ENCODE measurements at regions not wholly inside any gene's neighbourhood (a gene's known extent, or its start where the extent isn't known, plus 50 kb on each side); places are given as distances from the start of the nearest gene placed in this dataset.
"Not testable (repeated sequence)": the region's sequence is repeated elsewhere in the genome, so short reads cannot be mapped to it uniquely, and the experiment has no call there.

DNA sequence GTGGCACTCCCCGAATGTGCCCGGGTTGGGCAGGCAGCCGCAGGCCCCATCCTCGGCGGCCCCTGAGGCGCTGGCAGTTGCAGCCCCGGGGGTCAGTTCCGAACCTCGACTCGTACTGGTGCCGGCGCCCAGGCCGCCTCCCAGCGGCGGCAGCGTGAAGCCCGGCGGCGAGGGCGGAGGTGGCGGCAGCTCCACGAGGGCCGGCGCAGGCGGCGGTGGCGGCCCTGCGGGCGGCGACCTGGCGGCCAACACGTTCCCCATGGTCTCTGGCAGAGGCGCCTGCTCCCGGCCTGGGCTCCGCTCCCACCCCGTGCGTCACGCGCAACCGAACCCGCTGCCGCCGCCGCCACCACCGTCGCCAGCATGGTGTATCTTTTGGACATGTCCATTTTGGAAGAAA, 196.3 kb downstream of the CCDC74A start:
- H3K4me3 ChIP-seq = no peak overlapping the region
- POLR2A ChIA-PET = no interaction called here
- FAIRE-seq = no peak
- 96% methylated on average over 16 of the region's 46 CpGs for WGBS (ENCODE audit: missing lambda C conversion rate)
- DNase-seq (ENCODE audit: low read depth in 1 of 2, low spot score in 1 of 2) = no peak
- H3K27ac ChIP-seq = no peak overlapping the region
- TF ChIP-seq ZNF302 (CRISPR knock-in tag; IDR thresholded peaks at IDR 0.05) = no peak
- TF ChIP-seq RAD21 (conservative IDR thresholded peaks at IDR 0.05 in 1 of 2, IDR thresholded peaks at IDR 0.05 in 1 of 2) = no peak
- TF ChIP-seq MAFK (IDR thresholded peaks at IDR 0.05; ENCODE audit: partially characterized antibody) = no peak
- no peak for TF ChIP-seq JUN (IDR thresholded peaks at IDR 0.05)
- TF ChIP-seq POLR2A (IDR thresholded peaks at IDR 0.05; ENCODE audit: low read length) = no peak
- no peak for TF ChIP-seq HEYL (CRISPR knock-in tag; IDR thresholded peaks at IDR 0.05)
- TF ChIP-seq, protein P1, sequence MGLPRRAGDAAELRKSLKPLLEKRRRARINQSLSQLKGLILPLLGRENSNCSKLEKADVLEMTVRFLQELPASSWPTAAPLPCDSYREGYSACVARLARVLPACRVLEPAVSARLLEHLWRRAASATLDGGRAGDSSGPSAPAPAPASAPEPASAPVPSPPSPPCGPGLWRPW (IDR thresholded peaks at IDR 0.05) = no peak
- TF ChIP-seq PHF8 (IDR thresholded peaks at IDR 0.05; ENCODE audit: borderline replicate concordance, low read depth) = no peak
- TF ChIP-seq RCOR1 (IDR thresholded peaks at IDR 0.05; ENCODE audit: low read depth, low read length) = no peak
- TF ChIP-seq SREBF2 (IDR thresholded peaks at IDR 0.05) = no peak
- TF ChIP-seq ESRRA (IDR thresholded peaks at IDR 0.05; ENCODE audit: borderline replicate concordance, low read length) = no peak
- no peak for TF ChIP-seq CBX2 (IDR thresholded peaks at IDR 0.05; ENCODE audit: borderline replicate concordance, low read depth)
- no peak for TF ChIP-seq FOSL2 (IDR thresholded peaks at IDR 0.05)
- no peak for TF ChIP-seq FOSL2 (CRISPR knock-in tag; IDR thresholded peaks at IDR 0.05)
- TF ChIP-seq MAX (IDR thresholded peaks at IDR 0.05) = no peak
- no peak for TF ChIP-seq RFX5 (IDR thresholded peaks at IDR 0.05)
- TF ChIP-seq, protein P2, sequence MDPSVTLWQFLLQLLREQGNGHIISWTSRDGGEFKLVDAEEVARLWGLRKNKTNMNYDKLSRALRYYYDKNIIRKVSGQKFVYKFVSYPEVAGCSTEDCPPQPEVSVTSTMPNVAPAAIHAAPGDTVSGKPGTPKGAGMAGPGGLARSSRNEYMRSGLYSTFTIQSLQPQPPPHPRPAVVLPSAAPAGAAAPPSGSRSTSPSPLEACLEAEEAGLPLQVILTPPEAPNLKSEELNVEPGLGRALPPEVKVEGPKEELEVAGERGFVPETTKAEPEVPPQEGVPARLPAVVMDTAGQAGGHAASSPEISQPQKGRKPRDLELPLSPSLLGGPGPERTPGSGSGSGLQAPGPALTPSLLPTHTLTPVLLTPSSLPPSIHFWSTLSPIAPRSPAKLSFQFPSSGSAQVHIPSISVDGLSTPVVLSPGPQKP (IDR thresholded peaks at IDR 0.05; ENCODE audit: low read depth, low read length) = no peak
- TF ChIP-seq FOSB (CRISPR knock-in tag; IDR thresholded peaks at IDR 0.05) = no peak
- no peak for TF ChIP-seq CHD4 (IDR thresholded peaks at IDR 0.05; ENCODE audit: borderline replicate concordance)
- TF ChIP-seq NFE2L2 (conservative IDR thresholded peaks at IDR 0.05; ENCODE audit: low read length) = no peak
- CTCF ChIA-PET = no interaction called here
- H3K4me2 ChIP-seq = no peak overlapping the region
- no peaks in the 10 kb centered on the region for H3K9me3 ChIP-seq
- ATAC-seq = no peak
- H3K4me1 ChIP-seq = no peaks in the 10 kb centered on the region

- CTCF ChIA-PET; H3K4me2 ChIP-seq; ATAC-seq; H3K4me1 ChIP-seq; H3K27ac ChIP-seq; FAIRE-seq; POLR2A ChIA-PET; H3K9me3 ChIP-seq; DNase-seq (ENCODE audit: low read depth in 1 of 2, low spot score in 1 of 2); H3K4me3 ChIP-seq: not testable (repeated sequence)
Measured at GRCh38 chr2:131728451-131728850, 200.8 kb downstream of the CCDC74A start.

- POLR2A ChIA-PET; DNase-seq (ENCODE audit: low read depth in 1 of 2, low spot score in 1 of 2); H3K27ac ChIP-seq; FAIRE-seq; H3K4me2 ChIP-seq; ATAC-seq; H3K4me1 ChIP-seq; CTCF ChIA-PET; H3K9me3 ChIP-seq; H3K4me3 ChIP-seq: not testable (repeated sequence)
- TF ChIP-seq MAFK (IDR thresholded peaks at IDR 0.05; ENCODE audit: partially characterized antibody) = peak; percentile 58
- 3% methylated on average over 1 of the region's 1 CpG for WGBS (ENCODE audit: missing lambda C conversion rate)
Measured at GRCh38 chr2:131733530-131733929, 205.8 kb downstream of the CCDC74A start.

DNA sequence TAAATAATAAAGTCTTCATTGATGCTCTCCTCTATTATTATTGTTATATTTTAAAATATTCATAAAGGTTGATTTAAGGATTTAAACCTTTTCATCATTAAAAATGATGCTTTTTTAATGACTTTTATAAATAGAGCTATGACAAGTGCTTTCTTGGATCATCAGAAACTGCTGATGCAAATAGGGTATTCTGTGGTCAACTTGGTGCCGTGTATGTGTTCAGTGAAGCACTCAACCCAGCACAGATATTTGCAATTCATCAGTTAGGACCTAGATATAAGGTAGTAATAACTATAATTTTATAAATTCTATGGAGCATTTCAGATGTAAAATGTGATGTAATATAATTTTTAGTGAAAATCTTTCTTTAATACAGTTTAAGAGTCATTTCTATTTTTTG, 208.7 kb downstream of the CCDC74A start:
- FAIRE-seq, H3K4me3 ChIP-seq: not testable (repeated sequence)

GRCh38 chr2:131738533-131738932, 210.8 kb downstream of the CCDC74A start:
- FAIRE-seq; ATAC-seq; H3K4me1 ChIP-seq; DNase-seq (ENCODE audit: low read depth in 1 of 2, low spot score in 1 of 2); H3K4me3 ChIP-seq; H3K9me3 ChIP-seq; H3K4me2 ChIP-seq; CTCF ChIA-PET; H3K27ac ChIP-seq; POLR2A ChIA-PET: not testable (repeated sequence)
- 27% methylated on average over 2 of the region's 2 CpGs for WGBS (ENCODE audit: missing lambda C conversion rate)

More for the DNA sequence above, 208.7 kb downstream of the CCDC74A start:
- POLR2A ChIA-PET; DNase-seq (ENCODE audit: low read depth in 1 of 2, low spot score in 1 of 2); H3K4me2 ChIP-seq; CTCF ChIA-PET; ATAC-seq; H3K27ac ChIP-seq; H3K9me3 ChIP-seq; H3K4me1 ChIP-seq: not testable (repeated sequence)
- 21% methylated on average over 1 of the region's 1 CpG for WGBS (ENCODE audit: missing lambda C conversion rate)

DNA sequence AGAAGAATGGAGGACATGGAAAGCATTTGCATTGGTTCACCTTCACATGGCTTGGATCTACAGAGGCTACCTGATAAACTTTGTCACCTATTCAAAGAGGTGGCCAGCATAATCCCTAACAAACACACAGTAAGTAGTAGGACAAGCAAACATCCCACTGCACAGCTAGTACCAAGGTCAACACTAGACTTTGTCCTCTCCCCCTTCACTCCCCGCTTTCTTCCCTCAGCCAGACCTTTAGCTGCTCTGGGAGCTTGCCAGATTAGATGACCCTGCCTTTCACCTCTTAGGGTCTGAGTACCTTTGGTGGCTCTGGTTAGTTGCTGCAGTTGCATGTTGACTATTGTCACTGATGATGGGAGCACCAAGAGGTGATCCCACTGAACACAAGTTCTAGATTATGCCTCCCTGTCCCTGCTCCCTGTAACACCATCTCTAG, 211.3 kb downstream of the CCDC74A start:
- CTCF ChIA-PET; H3K27ac ChIP-seq; H3K4me1 ChIP-seq; H3K4me3 ChIP-seq; FAIRE-seq; ATAC-seq; DNase-seq (ENCODE audit: low read depth in 1 of 2, low spot score in 1 of 2); POLR2A ChIA-PET; H3K4me2 ChIP-seq; H3K9me3 ChIP-seq: not testable (repeated sequence)
- 29% methylated on average over 1 of the region's 1 CpG for WGBS (ENCODE audit: missing lambda C conversion rate)

Data from A549 (cell line).